Midbrain (tissue), 1 donor: ENCODE measurements at regions not wholly inside any gene's neighbourhood (a gene's known extent, or its start where the extent isn't known, plus 50 kb on each side); places are given as distances from the start of the nearest gene placed in this dataset.

Source experiments
- DNase-seq: peaks from one replicate; lab custom pipeline; 2025; lab: John Stamatoyannopoulos, UW

DNA sequence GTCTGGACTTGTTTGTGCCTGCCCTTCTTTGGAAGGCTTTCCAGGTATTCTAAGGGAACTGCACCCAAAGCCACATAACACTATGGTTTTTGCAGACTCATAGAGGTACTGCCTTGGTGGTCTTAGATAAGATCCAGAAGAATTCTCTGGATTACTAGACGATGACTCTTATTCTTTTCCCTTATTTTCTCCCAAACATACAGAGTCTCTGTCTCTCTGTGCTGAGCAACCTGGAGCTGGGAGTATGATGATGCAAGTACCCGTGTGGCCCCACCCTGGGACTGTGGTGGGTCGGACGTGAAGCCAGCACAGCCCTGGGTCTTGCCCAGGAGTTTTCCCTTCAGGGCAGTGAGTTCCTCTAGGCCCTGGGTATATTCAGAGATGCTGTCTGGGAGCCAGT, 1342.4 kb upstream of the TENM3 start:
- no peak for DNase-seq

- no peak for DNase-seq
These were observed 1333.9 kb upstream of the TENM3 start for GRCh38 chr4:180909279-180909678.

GRCh38 chr4:180913750-180914149, 1329.5 kb upstream of the TENM3 start:
- DNase-seq, result no peak

GRCh38 chr4:180923486-180923885, 1319.7 kb upstream of the TENM3 start:
- no peak for DNase-seq

DNA sequence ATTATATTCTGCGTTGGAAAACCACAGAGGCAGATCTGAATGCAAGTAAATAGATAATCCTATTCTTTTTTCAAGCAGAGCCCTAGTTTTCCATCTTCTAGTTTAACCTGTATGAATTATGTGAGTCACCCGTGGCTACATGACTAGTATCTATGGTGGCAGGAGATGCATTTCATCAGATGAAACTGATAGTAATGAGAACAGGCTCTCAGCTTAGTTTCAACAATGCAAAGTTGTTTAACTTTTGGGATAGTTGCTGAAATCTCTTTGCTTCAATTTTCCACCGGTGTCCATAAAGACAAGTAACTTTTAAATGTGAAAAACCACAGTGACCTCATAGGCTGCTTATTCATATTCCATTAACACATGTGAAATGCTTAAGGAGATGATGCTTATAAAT, 1317.4 kb upstream of the TENM3 start:
- DNase-seq, result no peak

DNA sequence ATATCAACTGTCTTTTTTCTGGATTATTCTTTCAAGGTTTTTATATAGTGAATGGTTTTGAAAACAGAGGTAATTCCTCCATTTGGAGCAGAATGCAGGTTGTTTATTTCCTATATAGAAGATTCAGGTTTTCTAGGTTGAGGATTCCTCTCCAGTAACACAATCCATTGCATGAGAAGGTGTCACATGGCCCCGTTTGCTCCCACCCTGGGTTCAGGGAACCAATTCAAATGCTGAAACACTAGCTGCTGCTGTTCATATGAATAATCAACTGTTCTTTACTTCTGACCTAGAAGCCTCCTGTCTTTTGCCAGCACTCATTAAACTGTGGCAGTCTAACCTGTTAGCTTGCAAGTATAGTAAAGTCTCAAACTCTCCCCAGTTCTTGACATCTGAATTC, 1316.9 kb upstream of the TENM3 start:
- no peak for DNase-seq

- no peak for DNase-seq
These were observed 1310.7 kb upstream of the TENM3 start for GRCh38 chr4:180932370-180933001.

GRCh38 chr4:180937083-180937482, 1306.1 kb upstream of the TENM3 start:
- no peak for DNase-seq

DNA sequence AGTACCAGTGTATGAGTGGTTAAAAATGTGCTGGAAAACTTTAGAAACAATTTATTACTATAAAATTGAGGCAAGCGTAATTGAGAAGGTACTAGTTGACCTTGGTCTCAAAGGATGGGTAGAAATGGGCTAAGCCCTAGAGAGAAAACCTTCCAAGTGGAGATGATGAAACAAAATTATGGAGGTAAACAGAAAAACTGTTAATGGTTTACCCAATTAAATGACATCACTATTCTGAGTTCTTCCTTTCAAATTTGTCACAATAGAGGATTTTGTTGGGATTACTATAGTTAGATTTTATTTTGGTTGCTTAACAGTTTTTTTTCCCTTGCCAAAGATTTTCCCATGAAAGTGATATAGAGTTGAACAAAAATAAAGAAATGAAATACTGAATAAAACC, 1302.5 kb upstream of the TENM3 start:
- no peak for DNase-seq

DNA sequence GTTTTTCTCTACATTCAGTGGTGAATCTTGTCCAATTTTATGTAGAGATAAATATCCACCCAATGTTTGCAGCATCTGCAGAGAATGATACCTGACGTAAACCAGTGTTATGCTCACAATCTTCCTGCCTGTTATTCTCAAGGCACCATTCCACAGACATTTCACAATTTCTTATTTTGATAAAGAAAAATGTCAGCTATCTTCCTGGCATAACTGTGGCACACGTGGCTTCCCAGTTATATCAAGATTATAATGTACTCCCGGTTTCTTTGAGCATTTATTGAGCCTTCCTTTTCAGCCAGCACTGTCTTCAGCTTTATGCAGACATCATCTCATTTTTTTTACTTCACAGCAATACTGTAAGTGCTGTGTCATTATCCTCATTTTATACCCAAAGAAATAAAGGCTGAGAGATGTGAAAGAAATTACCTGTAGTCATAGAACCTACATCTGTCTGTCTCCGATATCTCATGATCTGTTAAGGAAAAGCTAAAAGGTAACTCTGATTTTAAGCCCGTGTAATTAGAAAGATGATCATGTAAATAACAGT, 1300.8 kb upstream of the TENM3 start:
- no peak for DNase-seq

- DNase-seq, result no peak
These were observed 1297.0 kb upstream of the TENM3 start for GRCh38 chr4:180946188-180946587.

GRCh38 chr4:180947425-180947824, 1295.8 kb upstream of the TENM3 start:
- no peak for DNase-seq

DNA sequence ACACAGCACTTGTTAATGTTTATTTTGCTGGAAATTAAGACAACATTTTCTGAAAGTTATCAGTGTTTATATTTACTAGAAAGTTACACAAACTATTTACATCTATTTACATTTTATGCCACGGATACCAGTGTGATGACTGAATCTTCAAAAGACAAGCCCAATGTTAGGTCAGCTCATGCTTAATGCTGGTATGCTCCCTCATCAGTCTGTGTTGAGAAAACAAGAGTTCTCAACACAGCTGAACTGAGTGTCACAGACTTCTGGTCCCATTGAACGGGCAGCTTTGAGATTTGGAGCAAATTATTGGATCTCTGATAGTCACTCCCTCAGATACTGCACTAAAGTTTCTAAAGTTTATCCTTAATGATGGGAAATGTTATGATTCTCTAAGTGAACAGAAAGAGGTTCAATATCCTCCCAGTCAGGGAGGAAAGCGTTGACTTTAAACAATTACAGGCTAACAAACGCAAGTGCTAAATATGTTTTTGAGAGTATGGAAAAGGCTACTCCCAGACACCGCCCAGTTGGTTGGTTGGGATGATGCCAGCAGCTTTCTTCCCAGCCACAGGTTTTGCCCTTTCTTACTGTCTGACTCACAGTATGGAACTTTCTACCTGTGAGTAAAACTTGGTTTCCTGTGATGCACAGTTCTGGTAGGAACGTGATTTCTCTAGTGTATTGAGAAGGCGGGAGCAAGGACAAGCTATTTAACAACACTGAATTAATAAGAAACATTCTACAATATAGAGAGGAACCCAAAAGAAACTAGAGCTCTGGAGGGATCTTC, 1293.6 kb upstream of the TENM3 start:
- no peak for DNase-seq

- no peak for DNase-seq
These were observed 1292.8 kb upstream of the TENM3 start for GRCh38 chr4:180950377-180950776.

DNA sequence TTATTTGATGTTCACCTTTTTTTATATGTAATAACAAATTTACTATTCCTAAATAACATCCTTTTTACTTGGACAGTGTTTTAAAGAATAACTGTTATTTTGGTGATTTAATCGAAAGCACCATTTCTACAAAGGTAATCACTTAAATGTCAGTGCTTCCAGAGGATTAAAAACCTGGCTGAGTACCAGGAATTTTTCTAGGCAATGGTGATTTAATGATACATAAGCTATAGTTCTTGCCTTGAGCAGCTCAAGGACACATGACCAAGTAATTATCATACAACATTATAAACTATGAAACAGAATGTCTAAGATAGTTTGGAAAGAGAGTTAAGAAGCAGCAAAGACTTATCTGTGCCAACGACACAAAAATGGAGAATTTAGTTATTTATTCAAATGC, 1291.9 kb upstream of the TENM3 start:
- DNase-seq, result no peak

GRCh38 chr4:180953572-180953971, 1289.6 kb upstream of the TENM3 start:
- DNase-seq, result no peak

DNA sequence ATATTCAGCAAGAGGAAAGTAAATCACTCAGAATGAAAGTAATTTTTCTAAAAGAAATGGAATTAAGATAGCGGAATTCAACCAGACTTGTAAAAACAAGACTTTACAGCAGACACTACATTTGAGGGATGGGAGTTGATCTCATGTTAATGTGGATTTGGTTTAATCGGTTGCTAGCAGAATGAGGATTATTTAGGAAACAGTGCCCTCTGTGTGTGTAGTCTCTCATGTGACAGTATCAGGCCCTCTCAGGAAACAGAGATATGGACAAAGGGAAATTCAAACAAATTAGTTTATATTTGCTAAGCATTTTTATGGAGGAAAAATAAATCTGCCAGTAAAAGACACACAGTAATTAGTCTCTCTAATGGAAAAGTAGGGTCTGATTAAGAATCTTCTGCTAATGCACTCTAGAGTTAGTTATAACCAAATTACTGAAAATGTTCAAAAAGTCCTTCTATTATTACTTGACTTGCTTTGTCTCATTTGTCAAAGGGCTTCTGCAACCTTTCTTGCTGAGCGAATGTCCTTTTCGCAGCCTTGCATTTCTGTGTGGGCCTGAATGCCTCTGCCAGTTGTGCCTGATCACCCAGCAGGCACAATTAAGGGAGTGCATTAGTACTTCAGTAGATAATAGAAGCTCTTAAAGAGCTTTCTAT, 1282.3 kb upstream of the TENM3 start:
- DNase-seq, result peak; percentile 11

DNA sequence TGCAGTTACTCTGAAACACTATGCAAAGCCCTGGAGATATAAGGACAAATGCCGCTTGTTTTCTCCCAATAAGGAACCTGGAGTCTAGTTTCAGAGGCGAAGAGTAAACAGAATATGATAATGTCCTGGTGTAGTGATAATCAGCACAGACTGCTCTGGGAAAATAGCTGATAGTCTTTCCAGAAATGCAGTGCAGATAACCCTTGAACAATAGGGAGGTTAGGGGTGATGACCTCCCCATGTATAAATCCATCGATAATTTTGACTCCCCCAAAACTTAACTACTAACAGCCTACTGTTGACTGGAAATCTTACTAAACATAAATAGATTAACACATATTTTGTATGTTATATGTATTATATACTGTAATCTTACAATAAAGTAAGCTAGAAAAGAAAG, 1280.9 kb upstream of the TENM3 start:
- DNase-seq, result no peak

- DNase-seq, result no peak
These were observed 1276.9 kb upstream of the TENM3 start for GRCh38 chr4:180966312-180966711.

DNA sequence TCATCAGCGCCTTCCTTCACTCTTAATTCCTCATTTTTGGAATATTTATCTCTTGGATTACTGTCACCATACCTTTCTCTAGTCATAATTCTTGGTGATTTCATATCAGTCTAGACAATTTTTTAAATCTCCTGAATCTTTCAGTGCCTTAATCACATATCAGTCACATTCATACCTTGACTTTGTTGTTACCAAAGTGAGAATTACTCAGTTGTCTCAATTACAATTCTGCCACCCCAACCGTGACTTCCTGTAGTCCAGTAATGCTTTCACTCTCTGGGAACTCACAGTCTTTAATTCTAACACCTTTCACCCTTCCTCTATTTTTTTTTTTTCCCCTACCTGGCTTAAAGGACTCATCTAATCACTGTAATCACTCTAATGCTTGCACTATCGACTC, 1275.3 kb upstream of the TENM3 start:
- no peak for DNase-seq

GRCh38 chr4:180973894-180974293, 1269.3 kb upstream of the TENM3 start:
- DNase-seq, result no peak

- no peak for DNase-seq
These were observed 1252.3 kb upstream of the TENM3 start for GRCh38 chr4:180990931-180991330.

- no peak for DNase-seq
These were observed 1249.9 kb upstream of the TENM3 start for GRCh38 chr4:180993244-180993836.
